ENCODE measurements at regions not wholly inside any gene's neighbourhood (a gene's known extent, or its start where the extent isn't known, plus 50 kb on each side); places are given as distances from the start of the nearest gene placed in this dataset.

- TF ChIP-seq CTCF (conservative IDR thresholded peaks at IDR 0.05): no peak
- TF ChIP-seq ZFX (IDR thresholded peaks at IDR 0.05): no peak
Observed at GRCh38 chr14:97618917-97619690, 821.9 kb downstream of the VRK1 start.
